GF-D8 (cell line): ENCODE measurements at regions not wholly inside any gene's neighbourhood (a gene's known extent, or its start where the extent isn't known, plus 50 kb on each side); places are given as distances from the start of the nearest gene placed in this dataset.
"Not testable (repeated sequence)": the region's sequence is repeated elsewhere in the genome, so short reads cannot be mapped to it uniquely, and the experiment has no call there.

Source experiments
- DNase-seq: peaks from one replicate; lab custom pipeline; 2025; lab: John Stamatoyannopoulos, UW

DNA sequence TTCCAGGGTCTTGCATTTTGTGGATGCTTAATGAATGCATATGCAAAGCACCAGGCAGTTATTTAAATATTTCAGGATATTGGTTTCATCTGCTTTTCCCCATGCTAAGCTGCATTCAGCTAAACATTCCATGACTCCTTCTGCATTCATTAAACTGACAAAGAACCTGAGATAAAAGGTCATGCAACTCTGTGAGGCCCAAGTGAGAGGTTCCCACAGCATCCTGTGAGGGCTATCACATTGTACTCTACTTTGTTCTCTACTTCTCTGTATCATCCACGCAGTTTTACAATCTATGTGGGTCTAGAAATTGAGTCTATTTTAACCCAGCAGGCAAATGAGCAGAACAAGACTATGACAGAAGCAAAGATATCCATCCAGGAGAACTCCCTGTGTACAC lies 86.4 kb upstream of the PRSS16 start:
- DNase-seq: no peak

DNA sequence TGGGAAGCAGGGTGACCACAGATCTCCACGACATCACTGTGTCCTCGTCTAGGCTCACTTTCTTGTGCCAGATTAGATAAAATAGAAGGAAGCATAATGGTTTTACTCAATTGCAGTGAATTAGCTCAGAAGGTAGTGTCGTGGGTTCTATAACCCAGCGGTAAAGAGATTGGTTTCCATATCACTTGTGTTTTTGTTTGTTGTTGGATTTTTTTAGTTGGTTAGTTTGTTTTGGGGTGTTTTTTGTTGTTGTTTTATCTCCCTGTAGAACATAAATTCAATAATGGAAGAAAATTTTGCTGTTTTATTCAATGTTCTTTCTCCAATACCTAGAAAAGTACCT lies 85.9 kb upstream of the PRSS16 start:
- no peak for DNase-seq

DNA sequence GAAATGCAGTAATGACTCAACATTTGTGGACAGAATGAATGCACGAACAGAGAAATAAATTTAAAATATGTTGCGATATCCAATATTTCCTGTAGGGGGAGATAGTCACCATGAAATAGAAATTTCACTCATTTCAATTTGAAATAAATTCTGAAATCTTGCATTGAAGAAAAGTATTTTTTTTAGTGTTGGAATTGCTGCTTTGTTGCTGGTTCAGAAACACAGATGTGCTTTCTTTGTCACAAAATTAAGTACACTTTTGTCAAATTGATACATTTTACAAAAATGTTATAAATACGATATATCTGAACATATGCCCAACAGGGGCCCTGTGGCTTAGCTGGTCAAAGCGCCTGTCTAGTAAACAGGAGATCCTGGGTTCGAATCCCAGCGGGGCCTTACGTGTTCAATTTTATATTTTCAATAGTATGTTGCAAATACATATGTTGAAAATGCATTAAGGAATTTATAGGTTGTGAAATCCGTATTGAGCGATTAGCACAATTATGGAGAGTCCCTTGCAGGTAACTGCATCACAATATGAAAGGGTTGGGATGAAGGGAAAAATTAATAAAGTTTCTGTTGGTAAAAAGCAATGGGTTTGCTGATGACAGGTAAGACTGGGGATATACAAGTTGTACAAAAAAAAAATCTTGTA lies 85.4 kb upstream of the PRSS16 start:
- DNase-seq: peak; percentile 38

DNA sequence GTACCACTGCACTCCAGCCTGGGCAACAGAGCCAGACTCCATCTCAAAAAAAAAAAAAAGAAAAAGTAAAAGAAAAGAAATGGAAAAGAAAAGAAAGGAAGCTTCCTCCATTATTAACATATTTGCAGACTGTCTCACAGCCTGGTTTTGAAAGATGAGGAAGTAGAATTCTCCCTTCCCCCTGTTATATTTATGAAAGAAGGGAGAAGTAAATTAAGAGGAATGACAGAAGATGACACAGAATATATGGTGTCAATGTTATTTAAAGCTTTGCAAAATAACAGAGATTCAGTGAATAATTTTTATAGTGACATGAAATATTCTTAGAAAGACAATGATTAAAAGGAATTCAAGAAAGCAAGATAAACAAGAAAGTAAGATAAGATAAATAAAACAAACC lies 83.7 kb upstream of the PRSS16 start:
- no peak for DNase-seq

- DNase-seq: no peak
These were observed 79.4 kb upstream of the PRSS16 start for GRCh38 chr6:27168108-27168507.

- no peak for DNase-seq
These were observed 78.7 kb upstream of the PRSS16 start for GRCh38 chr6:27168586-27169443.

DNA sequence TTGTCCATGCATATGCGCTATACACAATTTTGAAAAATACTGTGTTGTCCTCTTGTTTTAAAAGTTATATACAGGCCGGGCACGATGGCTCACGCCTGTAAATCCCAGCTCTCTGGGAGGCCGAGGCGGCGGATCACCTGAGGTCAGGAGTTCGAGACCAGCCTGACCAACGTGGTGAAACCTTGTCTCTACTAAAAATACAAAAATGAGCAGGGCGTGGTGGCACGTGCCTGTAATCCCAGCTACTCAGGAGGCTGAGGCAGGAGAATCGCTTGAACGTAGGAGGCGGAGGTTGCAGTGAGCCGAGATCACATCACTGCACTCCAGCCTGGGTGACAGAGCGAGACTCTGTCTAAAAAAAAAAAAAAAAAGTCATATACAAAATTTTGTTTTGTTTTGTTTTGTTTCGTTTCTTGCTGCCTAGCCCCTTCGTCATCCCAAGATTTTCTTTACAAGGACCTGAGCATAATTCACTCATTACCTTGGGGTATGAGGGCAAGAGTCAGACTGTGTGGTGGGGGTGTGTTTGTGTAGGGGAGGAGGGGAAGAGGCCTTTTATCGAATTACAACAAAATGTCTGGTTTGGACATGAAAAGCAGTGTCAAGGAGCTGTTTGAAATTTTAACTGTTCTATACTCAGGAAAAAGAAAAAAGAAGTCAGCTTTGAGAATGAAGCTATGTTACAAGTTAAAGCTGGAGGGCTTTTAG lies 74.8 kb upstream of the PRSS16 start:
- not testable (repeated sequence) for DNase-seq

DNA sequence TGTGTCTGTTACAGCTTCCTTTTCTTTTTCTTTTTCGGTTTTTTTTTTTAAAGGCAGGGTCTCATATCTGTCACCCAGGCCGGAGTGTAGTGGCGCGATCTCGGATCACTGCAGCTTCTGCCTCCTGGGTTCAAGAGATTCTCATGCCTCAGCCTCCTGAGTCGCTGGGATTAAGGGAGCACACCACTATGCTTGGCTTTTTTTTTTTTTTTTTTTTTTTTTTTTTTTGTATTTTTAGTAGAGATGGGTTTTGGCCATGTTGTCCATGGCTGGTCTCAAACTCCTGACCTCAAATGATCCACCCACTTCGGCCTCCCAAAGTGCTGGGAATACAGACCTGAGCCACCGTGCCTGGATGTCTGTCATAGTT lies 74.3 kb upstream of the PRSS16 start:
- DNase-seq: not testable (repeated sequence)

- no peak for DNase-seq
These were observed 72.5 kb upstream of the PRSS16 start for GRCh38 chr6:27174958-27175357.

DNA sequence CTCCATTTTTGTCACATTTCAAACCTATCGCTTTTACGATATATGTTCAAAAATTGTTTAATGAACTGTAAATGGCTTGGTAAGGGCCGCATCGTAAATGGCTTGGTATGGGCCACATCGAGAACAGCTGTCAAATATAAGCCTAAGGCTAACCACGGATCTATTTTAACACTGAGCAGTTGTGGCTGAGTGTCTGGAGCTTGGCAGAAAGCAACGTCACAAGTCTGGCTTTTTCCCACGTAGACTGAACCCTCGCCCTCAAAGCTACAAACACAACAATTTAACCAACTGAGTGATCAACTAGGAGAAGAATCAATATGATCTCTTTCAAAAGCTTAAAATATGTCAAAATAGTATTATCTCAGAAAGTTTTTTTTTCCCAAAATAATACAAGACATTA lies 71.4 kb upstream of the PRSS16 start:
- no peak for DNase-seq

GRCh38 chr6:27176523-27177484 lies 70.7 kb upstream of the PRSS16 start:
- DNase-seq: peak; percentile 19

DNA sequence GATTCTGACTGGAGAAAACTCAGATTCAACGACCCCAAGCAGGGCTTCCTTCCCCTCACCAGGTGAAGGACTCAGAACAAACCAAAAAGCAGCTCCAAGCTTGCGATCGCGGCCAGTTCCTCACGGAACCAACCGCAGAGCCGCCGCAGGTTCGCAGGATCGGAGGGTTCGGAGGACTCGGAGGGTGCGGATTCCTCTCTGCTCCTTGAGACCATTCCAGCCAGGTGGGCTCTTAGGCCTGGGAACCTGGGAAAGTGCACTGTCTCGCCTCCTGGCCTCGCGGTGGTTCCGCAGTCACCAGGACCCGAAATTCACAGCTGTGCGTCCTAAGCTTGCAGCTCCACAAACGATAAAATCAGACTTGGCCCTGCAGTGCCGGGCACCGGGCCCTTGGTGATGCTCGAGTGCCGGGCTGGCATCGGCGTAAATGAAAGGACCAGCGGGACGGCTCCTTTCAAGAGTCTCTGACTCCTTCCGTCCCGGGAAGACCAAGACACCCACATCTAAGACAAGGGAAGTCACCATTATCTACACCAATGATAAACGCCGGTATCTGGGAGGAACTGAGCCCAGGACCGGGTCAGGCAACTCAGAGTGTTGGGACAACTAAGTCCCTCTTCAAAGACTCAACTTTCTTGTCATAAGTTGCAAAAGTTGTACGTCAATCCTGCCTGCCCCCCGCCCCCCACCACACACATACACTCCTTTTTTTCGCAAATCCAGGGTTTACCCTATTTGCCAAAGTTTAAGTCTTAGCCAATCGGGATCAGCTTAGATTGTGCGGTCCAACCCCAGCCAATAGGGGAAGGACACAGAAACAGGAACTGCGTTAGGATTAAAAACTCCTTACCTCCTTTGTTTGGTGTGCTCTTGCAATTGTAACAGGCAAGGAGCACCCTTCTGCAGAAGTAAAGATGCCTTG lies 69.8 kb upstream of the PRSS16 start:
- peak; percentile 43 for DNase-seq

DNA sequence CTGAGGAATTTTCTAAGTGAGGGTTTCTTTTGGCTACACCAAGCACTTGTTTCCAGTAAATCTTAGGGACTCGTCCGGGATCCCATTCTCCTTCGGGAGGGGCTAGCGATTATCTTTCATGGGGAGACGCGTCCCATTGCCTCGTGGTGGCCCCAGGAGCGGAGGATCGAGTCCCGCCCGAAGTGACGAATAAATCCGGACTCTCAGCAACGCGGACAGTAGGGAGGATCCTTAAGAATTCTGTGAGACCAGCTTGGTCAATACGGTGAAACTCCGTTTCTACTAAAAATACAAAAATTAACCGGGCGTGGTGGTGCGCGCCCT lies 69.1 kb upstream of the PRSS16 start:
- no peak for DNase-seq

- DNase-seq: no peak
These were observed 68.6 kb upstream of the PRSS16 start for GRCh38 chr6:27178860-27179259.

- DNase-seq: no peak
These were observed 64.3 kb upstream of the PRSS16 start for GRCh38 chr6:27183060-27183832.

DNA sequence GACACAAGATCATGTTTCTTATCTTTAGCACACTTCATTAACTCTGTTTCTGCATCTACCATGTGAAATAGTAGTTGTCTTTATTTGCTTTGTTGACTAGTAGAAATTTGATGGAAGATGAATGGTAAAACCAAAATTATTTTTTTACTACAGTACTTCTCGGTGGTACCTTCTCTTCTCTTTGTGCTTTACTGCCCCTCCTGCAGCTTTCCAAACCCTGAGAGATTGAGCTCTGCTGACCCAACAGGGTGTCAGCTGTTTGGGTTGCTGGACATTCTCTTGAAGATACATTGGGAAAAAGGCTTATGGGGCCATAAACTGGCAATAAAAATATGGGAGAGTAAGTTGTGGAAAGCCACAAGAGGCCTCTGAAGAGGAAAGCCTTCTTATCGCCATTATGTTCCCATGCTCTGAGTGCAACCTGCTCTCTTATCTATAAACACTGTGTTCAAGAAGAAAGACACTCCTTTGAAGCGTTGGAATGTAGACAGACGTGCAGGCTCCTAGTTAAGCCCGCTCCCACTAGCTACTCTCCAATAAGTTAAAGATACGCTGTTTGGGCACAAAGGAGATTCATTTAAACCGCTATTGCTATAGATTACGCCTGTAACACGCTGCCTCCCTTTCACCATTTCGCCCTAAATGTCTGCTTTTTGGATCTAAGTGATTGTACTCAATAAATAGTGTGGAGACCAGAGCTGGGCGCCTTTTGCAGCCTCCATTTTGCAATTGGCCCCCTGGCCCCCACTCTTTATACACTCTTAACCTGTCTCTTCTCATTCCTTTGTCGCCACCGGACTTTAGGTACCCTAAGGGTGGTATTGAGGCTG lies 60.1 kb upstream of the PRSS16 start:
- no peak for DNase-seq

DNA sequence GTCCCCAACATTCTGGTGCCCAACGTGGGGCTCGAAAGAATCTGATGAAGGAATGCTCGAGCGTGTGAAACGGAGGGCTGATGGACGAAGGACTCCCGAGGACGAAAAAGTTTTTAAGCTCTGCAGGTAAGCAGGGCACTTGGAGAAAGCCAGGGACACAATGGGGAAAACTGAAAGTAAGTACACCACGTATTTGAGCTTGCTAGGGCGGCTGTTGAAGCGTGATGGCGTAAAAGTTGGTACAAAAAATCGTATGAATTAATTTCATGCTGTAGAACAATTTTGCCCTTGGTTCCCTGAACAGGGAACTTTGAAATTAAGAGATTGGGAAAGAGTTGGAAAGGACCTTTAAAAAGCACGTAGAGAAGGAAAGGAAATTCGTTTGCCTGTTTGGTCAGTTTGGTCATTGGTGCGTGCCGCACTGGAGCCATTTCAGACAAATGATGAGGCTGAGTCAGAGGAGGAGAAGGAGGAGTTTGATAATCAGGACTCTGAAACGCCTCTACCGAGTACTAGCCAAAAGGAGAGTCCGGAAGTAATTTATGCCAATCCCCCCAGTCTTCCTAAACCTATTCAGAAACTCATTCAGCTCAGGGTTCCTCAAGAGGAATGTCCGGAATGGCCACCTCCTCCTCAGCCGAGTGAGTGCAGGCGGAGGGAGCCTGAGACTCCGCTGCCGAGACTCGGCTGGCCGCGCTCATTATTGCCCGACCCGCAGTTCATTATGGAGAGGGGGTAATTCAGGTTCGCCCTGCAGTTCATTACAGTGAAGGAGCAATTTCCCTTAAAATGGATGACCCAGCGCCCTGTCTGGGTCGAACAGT lies 59.2 kb upstream of the PRSS16 start:
- no peak for DNase-seq

GRCh38 chr6:27188885-27189418 lies 58.5 kb upstream of the PRSS16 start:
- peak; percentile 25 for DNase-seq
